ENCODE measurements at regions not wholly inside any gene's neighbourhood (a gene's known extent, or its start where the extent isn't known, plus 50 kb on each side); places are given as distances from the start of the nearest gene placed in this dataset.

DNA sequence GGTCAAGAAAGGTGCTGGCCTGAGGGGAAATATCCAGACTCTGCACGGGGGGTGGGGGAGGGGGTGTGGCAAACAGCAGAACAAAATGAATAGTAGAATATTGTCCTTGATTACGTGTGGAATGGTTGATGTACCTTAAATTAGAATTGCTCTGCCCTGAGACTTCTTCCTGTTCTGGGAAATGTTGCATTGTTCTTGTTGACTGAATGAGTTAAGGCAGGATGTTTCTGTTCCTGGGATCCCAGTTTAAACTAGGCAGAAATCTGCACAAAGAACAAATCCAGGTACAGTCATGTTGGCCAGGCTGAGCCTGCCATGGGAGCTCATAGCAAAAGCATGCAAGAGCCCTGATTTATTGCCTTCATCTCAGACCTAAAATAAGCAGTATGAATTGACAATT, 558.7 kb upstream of the VSTM2A start:
- no peak for TF ChIP-seq SNAI2 (CRISPR knock-in tag; IDR thresholded peaks at IDR 0.05)
- TF ChIP-seq, protein P1, sequence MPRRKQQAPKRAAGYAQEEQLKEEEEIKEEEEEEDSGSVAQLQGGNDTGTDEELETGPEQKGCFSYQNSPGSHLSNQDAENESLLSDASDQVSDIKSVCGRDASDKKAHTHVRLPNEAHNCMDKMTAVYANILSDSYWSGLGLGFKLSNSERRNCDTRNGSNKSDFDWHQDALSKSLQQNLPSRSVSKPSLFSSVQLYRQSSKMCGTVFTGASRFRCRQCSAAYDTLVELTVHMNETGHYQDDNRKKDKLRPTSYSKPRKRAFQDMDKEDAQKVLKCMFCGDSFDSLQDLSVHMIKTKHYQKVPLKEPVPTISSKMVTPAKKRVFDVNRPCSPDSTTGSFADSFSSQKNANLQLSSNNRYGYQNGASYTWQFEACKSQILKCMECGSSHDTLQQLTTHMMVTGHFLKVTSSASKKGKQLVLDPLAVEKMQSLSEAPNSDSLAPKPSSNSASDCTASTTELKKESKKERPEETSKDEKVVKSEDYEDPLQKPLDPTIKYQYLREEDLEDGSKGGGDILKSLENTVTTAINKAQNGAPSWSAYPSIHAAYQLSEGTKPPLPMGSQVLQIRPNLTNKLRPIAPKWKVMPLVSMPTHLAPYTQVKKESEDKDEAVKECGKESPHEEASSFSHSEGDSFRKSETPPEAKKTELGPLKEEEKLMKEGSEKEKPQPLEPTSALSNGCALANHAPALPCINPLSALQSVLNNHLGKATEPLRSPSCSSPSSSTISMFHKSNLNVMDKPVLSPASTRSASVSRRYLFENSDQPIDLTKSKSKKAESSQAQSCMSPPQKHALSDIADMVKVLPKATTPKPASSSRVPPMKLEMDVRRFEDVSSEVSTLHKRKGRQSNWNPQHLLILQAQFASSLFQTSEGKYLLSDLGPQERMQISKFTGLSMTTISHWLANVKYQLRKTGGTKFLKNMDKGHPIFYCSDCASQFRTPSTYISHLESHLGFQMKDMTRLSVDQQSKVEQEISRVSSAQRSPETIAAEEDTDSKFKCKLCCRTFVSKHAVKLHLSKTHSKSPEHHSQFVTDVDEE (CRISPR knock-in tag; IDR thresholded peaks at IDR 0.05): no peak
- TF ChIP-seq ESRRG (CRISPR knock-in tag; IDR thresholded peaks at IDR 0.05): no peak
- TF ChIP-seq, protein P2, sequence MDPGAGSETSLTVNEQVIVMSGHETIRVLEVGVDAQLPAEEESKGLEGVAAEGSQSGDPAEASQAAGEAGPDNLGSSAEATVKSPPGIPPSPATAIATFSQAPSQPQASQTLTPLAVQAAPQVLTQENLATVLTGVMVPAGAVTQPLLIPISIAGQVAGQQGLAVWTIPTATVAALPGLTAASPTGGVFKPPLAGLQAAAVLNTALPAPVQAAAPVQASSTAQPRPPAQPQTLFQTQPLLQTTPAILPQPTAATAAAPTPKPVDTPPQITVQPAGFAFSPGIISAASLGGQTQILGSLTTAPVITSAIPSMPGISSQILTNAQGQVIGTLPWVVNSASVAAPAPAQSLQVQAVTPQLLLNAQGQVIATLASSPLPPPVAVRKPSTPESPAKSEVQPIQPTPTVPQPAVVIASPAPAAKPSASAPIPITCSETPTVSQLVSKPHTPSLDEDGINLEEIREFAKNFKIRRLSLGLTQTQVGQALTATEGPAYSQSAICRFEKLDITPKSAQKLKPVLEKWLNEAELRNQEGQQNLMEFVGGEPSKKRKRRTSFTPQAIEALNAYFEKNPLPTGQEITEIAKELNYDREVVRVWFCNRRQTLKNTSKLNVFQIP (CRISPR knock-in tag; IDR thresholded peaks at IDR 0.05; ENCODE audit: borderline replicate concordance, low read depth): no peak
- TF ChIP-seq BACH2 (CRISPR knock-in tag; IDR thresholded peaks at IDR 0.05; ENCODE audit: borderline replicate concordance): no peak
- no peak for TF ChIP-seq ZNF8 (CRISPR knock-in tag; IDR thresholded peaks at IDR 0.05)
- TF ChIP-seq ZFP3 (CRISPR knock-in tag; IDR thresholded peaks at IDR 0.05): no peak
- no peak for TF ChIP-seq ARNTL (CRISPR knock-in tag; IDR thresholded peaks at IDR 0.05; ENCODE audit: borderline replicate concordance, low read depth)
- TF ChIP-seq, protein P3, sequence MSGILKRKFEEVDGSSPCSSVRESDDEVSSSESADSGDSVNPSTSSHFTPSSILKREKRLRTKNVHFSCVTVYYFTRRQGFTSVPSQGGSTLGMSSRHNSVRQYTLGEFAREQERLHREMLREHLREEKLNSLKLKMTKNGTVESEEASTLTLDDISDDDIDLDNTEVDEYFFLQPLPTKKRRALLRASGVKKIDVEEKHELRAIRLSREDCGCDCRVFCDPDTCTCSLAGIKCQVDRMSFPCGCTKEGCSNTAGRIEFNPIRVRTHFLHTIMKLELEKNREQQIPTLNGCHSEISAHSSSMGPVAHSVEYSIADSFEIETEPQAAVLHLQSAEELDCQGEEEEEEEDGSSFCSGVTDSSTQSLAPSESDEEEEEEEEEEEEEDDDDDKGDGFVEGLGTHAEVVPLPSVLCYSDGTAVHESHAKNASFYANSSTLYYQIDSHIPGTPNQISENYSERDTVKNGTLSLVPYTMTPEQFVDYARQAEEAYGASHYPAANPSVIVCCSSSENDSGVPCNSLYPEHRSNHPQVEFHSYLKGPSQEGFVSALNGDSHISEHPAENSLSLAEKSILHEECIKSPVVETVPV (CRISPR knock-in tag; IDR thresholded peaks at IDR 0.05): no peak
- ATAC-seq: no peak

DNA sequence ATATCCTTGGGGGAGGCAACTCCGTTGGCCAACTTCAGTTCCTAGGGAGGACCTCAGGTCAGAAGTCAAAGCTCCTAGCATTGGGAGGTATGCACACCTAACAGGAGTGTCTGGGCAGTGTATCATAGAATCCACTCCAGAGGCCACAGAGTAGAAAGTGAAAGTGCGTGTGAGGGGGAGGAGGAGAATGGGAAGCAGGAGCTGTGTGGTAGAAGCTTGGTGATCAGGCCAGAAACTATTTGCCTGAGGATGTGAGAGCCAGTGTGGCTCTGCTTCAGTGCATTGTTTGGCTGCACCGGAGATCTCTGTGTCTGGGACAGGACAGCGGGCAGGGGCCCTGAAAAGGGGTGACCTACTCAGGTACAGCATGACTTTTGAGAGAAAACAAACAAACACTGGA, 557.4 kb upstream of the VSTM2A start:
- ATAC-seq: no peak
- TF ChIP-seq ZNF70 (CRISPR knock-in tag; IDR thresholded peaks at IDR 0.05): no peak
- no peak for TF ChIP-seq PPARA (CRISPR knock-in tag; IDR thresholded peaks at IDR 0.05; ENCODE audit: borderline replicate concordance)
- TF ChIP-seq TCF4 (CRISPR knock-in tag; IDR thresholded peaks at IDR 0.05; ENCODE audit: borderline replicate concordance): no peak
- no peak for TF ChIP-seq TOX (CRISPR knock-in tag; IDR thresholded peaks at IDR 0.05; ENCODE audit: borderline replicate concordance)
- no peak for TF ChIP-seq OSR1 (CRISPR knock-in tag; IDR thresholded peaks at IDR 0.05)
- TF ChIP-seq, protein P1 (CRISPR knock-in tag; IDR thresholded peaks at IDR 0.05): no peak
- no peak for TF ChIP-seq RARB (CRISPR knock-in tag; IDR thresholded peaks at IDR 0.05)
- no peak for TF ChIP-seq ZC3H10 (CRISPR knock-in tag; IDR thresholded peaks at IDR 0.05)
- TF ChIP-seq ESRRG (CRISPR knock-in tag; IDR thresholded peaks at IDR 0.05): no peak
- TF ChIP-seq SNAI2 (CRISPR knock-in tag; IDR thresholded peaks at IDR 0.05): no peak
- no peak for TF ChIP-seq ZFP30 (CRISPR knock-in tag; IDR thresholded peaks at IDR 0.05)
- TF ChIP-seq, protein P4, sequence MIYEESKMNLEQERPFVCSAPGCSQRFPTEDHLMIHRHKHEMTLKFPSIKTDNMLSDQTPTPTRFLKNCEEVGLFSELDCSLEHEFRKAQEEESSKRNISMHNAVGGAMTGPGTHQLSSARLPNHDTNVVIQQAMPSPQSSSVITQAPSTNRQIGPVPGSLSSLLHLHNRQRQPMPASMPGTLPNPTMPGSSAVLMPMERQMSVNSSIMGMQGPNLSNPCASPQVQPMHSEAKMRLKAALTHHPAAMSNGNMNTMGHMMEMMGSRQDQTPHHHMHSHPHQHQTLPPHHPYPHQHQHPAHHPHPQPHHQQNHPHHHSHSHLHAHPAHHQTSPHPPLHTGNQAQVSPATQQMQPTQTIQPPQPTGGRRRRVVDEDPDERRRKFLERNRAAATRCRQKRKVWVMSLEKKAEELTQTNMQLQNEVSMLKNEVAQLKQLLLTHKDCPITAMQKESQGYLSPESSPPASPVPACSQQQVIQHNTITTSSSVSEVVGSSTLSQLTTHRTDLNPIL (CRISPR knock-in tag; IDR thresholded peaks at IDR 0.05; ENCODE audit: low read depth): no peak
- no peak for TF ChIP-seq ZNF8 (CRISPR knock-in tag; IDR thresholded peaks at IDR 0.05)
- TF ChIP-seq ZFP3 (CRISPR knock-in tag; IDR thresholded peaks at IDR 0.05): no peak
- TF ChIP-seq ARNTL (CRISPR knock-in tag; IDR thresholded peaks at IDR 0.05; ENCODE audit: borderline replicate concordance, low read depth): no peak
- TF ChIP-seq ISL1 (CRISPR knock-in tag; IDR thresholded peaks at IDR 0.05): no peak
- no peak for TF ChIP-seq ZNF565 (CRISPR knock-in tag; conservative IDR thresholded peaks at IDR 0.05; ENCODE audit: low read depth)
- no peak for TF ChIP-seq BACH2 (CRISPR knock-in tag; IDR thresholded peaks at IDR 0.05; ENCODE audit: borderline replicate concordance)

DNA sequence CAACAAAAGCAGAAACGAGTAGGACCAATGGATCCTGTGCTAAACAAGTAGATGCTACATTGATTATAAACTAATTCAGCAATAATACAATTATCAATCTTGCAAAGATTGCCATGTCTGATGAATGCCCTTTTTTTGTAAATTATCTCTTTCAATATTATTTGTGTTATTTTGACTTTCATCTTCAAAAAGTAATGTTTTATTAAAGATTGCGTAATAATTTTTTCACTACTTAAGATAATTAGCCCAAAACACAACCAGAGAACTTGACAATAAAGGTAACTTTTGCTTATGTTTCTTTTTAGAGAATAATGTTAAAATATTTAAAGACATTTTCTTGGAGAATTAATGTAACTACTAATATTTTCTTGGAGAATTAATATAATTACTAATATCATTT, 553.8 kb upstream of the VSTM2A start:
- TF ChIP-seq, protein P5, sequence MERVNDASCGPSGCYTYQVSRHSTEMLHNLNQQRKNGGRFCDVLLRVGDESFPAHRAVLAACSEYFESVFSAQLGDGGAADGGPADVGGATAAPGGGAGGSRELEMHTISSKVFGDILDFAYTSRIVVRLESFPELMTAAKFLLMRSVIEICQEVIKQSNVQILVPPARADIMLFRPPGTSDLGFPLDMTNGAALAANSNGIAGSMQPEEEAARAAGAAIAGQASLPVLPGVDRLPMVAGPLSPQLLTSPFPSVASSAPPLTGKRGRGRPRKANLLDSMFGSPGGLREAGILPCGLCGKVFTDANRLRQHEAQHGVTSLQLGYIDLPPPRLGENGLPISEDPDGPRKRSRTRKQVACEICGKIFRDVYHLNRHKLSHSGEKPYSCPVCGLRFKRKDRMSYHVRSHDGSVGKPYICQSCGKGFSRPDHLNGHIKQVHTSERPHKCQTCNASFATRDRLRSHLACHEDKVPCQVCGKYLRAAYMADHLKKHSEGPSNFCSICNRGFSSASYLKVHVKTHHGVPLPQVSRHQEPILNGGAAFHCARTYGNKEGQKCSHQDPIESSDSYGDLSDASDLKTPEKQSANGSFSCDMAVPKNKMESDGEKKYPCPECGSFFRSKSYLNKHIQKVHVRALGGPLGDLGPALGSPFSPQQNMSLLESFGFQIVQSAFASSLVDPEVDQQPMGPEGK (CRISPR knock-in tag; IDR thresholded peaks at IDR 0.05; ENCODE audit: borderline replicate concordance): no peak
- TF ChIP-seq ZNF8 (CRISPR knock-in tag; IDR thresholded peaks at IDR 0.05) (no peak), ZFP3 (CRISPR knock-in tag; IDR thresholded peaks at IDR 0.05) (no peak), CSDC2 (CRISPR knock-in tag; IDR thresholded peaks at IDR 0.05) (no peak), ISL1 (CRISPR knock-in tag; IDR thresholded peaks at IDR 0.05) (no peak), GLIS3 (CRISPR knock-in tag; IDR thresholded peaks at IDR 0.05) (no peak), RARB (CRISPR knock-in tag; IDR thresholded peaks at IDR 0.05) (no peak)
- TF ChIP-seq, protein P1 (CRISPR knock-in tag; IDR thresholded peaks at IDR 0.05): no peak
- no peak for ATAC-seq
